HCT116 (cell line): ENCODE measurements at regions not wholly inside any gene's neighbourhood (a gene's known extent, or its start where the extent isn't known, plus 50 kb on each side); places are given as distances from the start of the nearest gene placed in this dataset.

Experiments
- ATAC-seq: fragments of 200-7000 bp; cut with Tn5 transposase; 2 replicates; pipeline ENCODE4 v1.9.1; 2020; ENCODE audit warnings: mild to moderate bottlenecking, moderate library complexity
- BruUV-seq: library from RNA; stranded (reverse); fragments of 400-500 nt; replicated peaks from 2 replicates; lab custom pipeline; 2021; lab: Mats Ljungman, UMichigan
- CTCF ChIA-PET: fragments of 300-600 bp; sonication (Branson Sonifier 250); formaldehyde crosslinking; loops from one replicate; lab custom pipeline; 2021; ENCODE audit warnings: antibody characterized with exemption; lab: Charles Lee
- POLR2A ChIA-PET: fragments of 300-600, 350-600 bp; sonication (Branson Sonifier 250); formaldehyde crosslinking; loops from one replicate; lab custom pipeline; 2021; ENCODE audit warnings: antibody characterized with exemption; lab: Charles Lee
- RAD21 ChIA-PET, 2 experiments: fragments of 300-600 bp; sonication (Branson Sonifier 250); formaldehyde crosslinking; loops; one replicate each; lab custom pipeline; 2023; ENCODE audit warnings: low total read pairs in 2 of 2; ENCODE audit not compliant: uncharacterized antibody in 2 of 2, unreplicated experiment in 2 of 2, low non-redundant PET in 1 of 2; lab: Charles Lee
- DNase-seq: peaks from one replicate; pipeline ENCODE4 v3.0.0-alpha.2; 2010; ENCODE audit warnings: low read depth, low spot score
- H2AFZ ChIP-seq: fragments of 200-600 bp; shearing (Covaris generic), sonication (generic); 2 replicates; pipeline ENCODE4 v1.6.1; 2017; ENCODE audit warnings: low read depth, mixed run types, mixed read lengths, antibody characterized with exemption, low read length; ENCODE audit not compliant: poor library complexity, severe bottlenecking
- H3K27ac ChIP-seq: 2 replicates; pipeline ENCODE4 v1.5.1; 2012; ENCODE audit warnings: low read depth, low read length
- H3K27me3 ChIP-seq: fragments of 200-600 bp; sonication (generic); 2 replicates; pipeline ENCODE4 v1.6.1; 2016; ENCODE audit warnings: mixed run types, low read length, mixed read lengths; ENCODE audit not compliant: insufficient read depth
- H3K36me3 ChIP-seq, 2 experiments: fragments of 200-500 bp in 1 of 2; fragments of 200-600 bp in 1 of 2; sonication (Bioruptor generic) in 1 of 2; sonication (generic) in 1 of 2; 2 replicates each; pipeline versions ENCODE4 v1.5.1 to v1.6.1; 2014 to 2016; ENCODE audit warnings: low read length in 2 of 2, inconsistent platforms in 1 of 2, mixed read lengths in 1 of 2, mixed run types in 1 of 2; ENCODE audit not compliant: insufficient read depth in 2 of 2, control insufficient read depth in 1 of 2
- H3K4me1 ChIP-seq, 2 experiments: fragments of 200-600 bp in 1 of 2; sonication (generic) in 1 of 2; 2 replicates each; pipeline versions ENCODE4 v1.5.1 to v1.6.1; 2012 to 2017; ENCODE audit warnings: low read length in 2 of 2, inconsistent platforms in 1 of 2, mild to moderate bottlenecking in 1 of 2, mixed read lengths in 1 of 2, mixed run types in 1 of 2, moderate library complexity in 1 of 2; ENCODE audit not compliant: insufficient read depth in 2 of 2, control insufficient read depth in 1 of 2
- H3K4me2 ChIP-seq: fragments of 200-600 bp; sonication (generic); 2 replicates; pipeline ENCODE4 v1.6.1; 2017; ENCODE audit warnings: mixed run types, low read length, mixed read lengths
- H3K4me3 ChIP-seq, 2 experiments: fragments of 200-600 bp in 1 of 2; sonication (generic) in 1 of 2; replicated peaks in 1 of 2; 2 replicates each; pipeline ENCODE4 v1.5.1; 2011 to 2016; ENCODE audit warnings: low read length in 2 of 2, control low read depth in 1 of 2, low read depth in 1 of 2, mild to moderate bottlenecking in 1 of 2, mixed read lengths in 1 of 2, mixed run types in 1 of 2
- H3K79me2 ChIP-seq: fragments of 200-600 bp; sonication (generic); 2 replicates; pipeline ENCODE4 v1.6.1; 2017; ENCODE audit warnings: mild to moderate bottlenecking, mixed run types, low read length, moderate library complexity, mixed read lengths; ENCODE audit not compliant: insufficient read depth
- H3K9ac ChIP-seq: fragments of 200-600 bp; sonication (generic); 2 replicates; pipeline ENCODE4 v1.6.1; 2016; ENCODE audit warnings: low read length, mixed read lengths
- H3K9me2 ChIP-seq: fragments of 200-600 bp; sonication (generic), shearing (Covaris generic); 2 replicates; pipeline ENCODE4 v1.6.1; 2017; ENCODE audit warnings: mixed run types, mild to moderate bottlenecking, moderate library complexity; ENCODE audit not compliant: insufficient read depth
- H3K9me3 ChIP-seq, 2 experiments: fragments of 200-500 bp in 1 of 2; fragments of 200-600 bp in 1 of 2; sonication (Bioruptor generic) in 1 of 2; sonication (generic) in 1 of 2; 2 replicates each; pipeline ENCODE4 v1.6.1; 2014 to 2017; ENCODE audit warnings: low read length in 2 of 2, mixed read lengths in 2 of 2, inconsistent platforms in 1 of 2, low read depth in 1 of 2, mild to moderate bottlenecking in 1 of 2, mixed run types in 1 of 2, moderate library complexity in 1 of 2; ENCODE audit not compliant: control insufficient read depth in 1 of 2, insufficient read depth in 1 of 2
- H4K20me1 ChIP-seq: fragments of 200-600 bp; sonication (generic), shearing (Covaris generic); 2 replicates; pipeline ENCODE4 v1.6.1; 2017; ENCODE audit warnings: mixed run types, mild to moderate bottlenecking, moderate library complexity; ENCODE audit not compliant: insufficient read depth
- CBX3 ChIP-seq: IDR thresholded peaks from 2 replicates; pipeline ENCODE4 v1.6.1; 2012; ENCODE audit warnings: low read depth
- CTCF ChIP-seq, 3 experiments: fragments of 200-600 bp in 1 of 3; sonication (generic) in 1 of 3; IDR thresholded peaks in 2 of 3; conservative IDR thresholded peaks in 1 of 3; 2 replicates each; pipeline ENCODE4 v1.5.1; 2012 to 2017; ENCODE audit warnings: low read depth in 2 of 3, low read length in 2 of 3, antibody characterized with exemption in 1 of 3, borderline replicate concordance in 1 of 3, control low read depth in 1 of 3, mild to moderate bottlenecking in 1 of 3, mixed read lengths in 1 of 3, mixed run types in 1 of 3, moderate library complexity in 1 of 3; ENCODE audit not compliant: insufficient read depth in 1 of 3
- EGR1 ChIP-seq: IDR thresholded peaks from 2 replicates; pipeline ENCODE4 v1.6.1; 2012; ENCODE audit warnings: low read depth
- ELF1 ChIP-seq: IDR thresholded peaks from 2 replicates; pipeline ENCODE4 v1.6.1; 2012; ENCODE audit warnings: low read depth, borderline replicate concordance
- EZH2 ChIP-seq: fragments of 200-600 bp; sonication (generic); IDR thresholded peaks from 2 replicates; pipeline ENCODE4 v1.6.1; 2017; ENCODE audit warnings: antibody characterized with exemption, mixed run types
- EZH2phosphoT487 ChIP-seq: fragments of 200-600 bp; IDR thresholded peaks from 2 replicates; pipeline ENCODE4 v1.6.1; 2018; ENCODE audit warnings: antibody characterized with exemption, borderline replicate concordance
- FOSL1 ChIP-seq: IDR thresholded peaks from 2 replicates; pipeline ENCODE4 v1.6.1; 2012; ENCODE audit warnings: low read depth
- MAX ChIP-seq: IDR thresholded peaks from 2 replicates; pipeline ENCODE4 v1.6.1; 2012
- POLR2A ChIP-seq: IDR thresholded peaks from 2 replicates; pipeline ENCODE4 v1.7.0; 2011; ENCODE audit warnings: borderline replicate concordance; ENCODE audit not compliant: insufficient read depth, insufficient read length; ENCODE audit errors: extremely low read depth
- REST ChIP-seq: IDR thresholded peaks from 2 replicates; pipeline ENCODE4 v1.6.1; 2012; ENCODE audit warnings: low read depth
- SP1 ChIP-seq: IDR thresholded peaks from 2 replicates; pipeline ENCODE4 v1.6.1; 2012; ENCODE audit warnings: low read depth
- SRF ChIP-seq: IDR thresholded peaks from 2 replicates; pipeline ENCODE4 v1.6.1; 2012; ENCODE audit warnings: low read depth
- YY1 ChIP-seq: IDR thresholded peaks from 2 replicates; pipeline ENCODE4 v1.6.1; 2011; ENCODE audit warnings: low read length, low read depth, moderate library complexity, mild to moderate bottlenecking; ENCODE audit not compliant: insufficient replicate concordance; ENCODE audit errors: extremely low read depth
- ZFX ChIP-seq: fragments of 450-650 bp; IDR thresholded peaks from 2 replicates; pipeline ENCODE4 v1.6.1; 2017
- ZNF274 ChIP-seq: fragments of 200-500 bp; sonication (Bioruptor generic); IDR thresholded peaks from 2 replicates; pipeline ENCODE4 v1.6.1; 2014; ENCODE audit warnings: mild to moderate bottlenecking, low read depth, low read length, inconsistent platforms
- intact Hi-C: fragments of 100-400 bp; cut with micrococcal nuclease; formaldehyde crosslinking; loops from 2 replicates; pipeline ENCODE4 v1.10.0; 2022
- TF ChIP-seq, protein P1 (sequence below): IDR thresholded peaks from 2 replicates; pipeline ENCODE4 v1.6.1; 2011; ENCODE audit warnings: mild to moderate bottlenecking, low read length, moderate library complexity; ENCODE audit not compliant: insufficient replicate concordance; ENCODE audit errors: extremely low read depth

- DNase-seq (no peak), ATAC-seq (no peak)
- no peaks in the 10 kb centered on the region for H3K27me3 ChIP-seq
- intact Hi-C loops: no loop called here
- H2AFZ ChIP-seq: no peak overlapping the region
- no peaks in the 10 kb centered on the region for H3K36me3 ChIP-seq
- BruUV-seq: no TSS peak
- ChIA-PET RAD21 (no interaction called here), POLR2A (no interaction called here), CTCF (no interaction called here)
- no peak overlapping the region for H3K27ac ChIP-seq
- H4K20me1 ChIP-seq: no peaks in the 10 kb centered on the region
- no peaks in the 10 kb centered on the region for H3K79me2 ChIP-seq
- no peak for TF ChIP-seq REST
- no peak for TF ChIP-seq ZNF274
- no peak for TF ChIP-seq EZH2phosphoT487
- TF ChIP-seq CTCF (IDR thresholded peaks at IDR 0.05 in 2 of 3, conservative IDR thresholded peaks at IDR 0.05 in 1 of 3; ENCODE audit: borderline replicate concordance in 1 of 3, insufficient read depth in 1 of 3, low read depth in 2 of 3, low read length in 2 of 3): no peak
- TF ChIP-seq ELF1: no peak
- TF ChIP-seq EZH2: no peak
- no peak for TF ChIP-seq SRF
- no peak for TF ChIP-seq ZFX
- TF ChIP-seq, protein P1, sequence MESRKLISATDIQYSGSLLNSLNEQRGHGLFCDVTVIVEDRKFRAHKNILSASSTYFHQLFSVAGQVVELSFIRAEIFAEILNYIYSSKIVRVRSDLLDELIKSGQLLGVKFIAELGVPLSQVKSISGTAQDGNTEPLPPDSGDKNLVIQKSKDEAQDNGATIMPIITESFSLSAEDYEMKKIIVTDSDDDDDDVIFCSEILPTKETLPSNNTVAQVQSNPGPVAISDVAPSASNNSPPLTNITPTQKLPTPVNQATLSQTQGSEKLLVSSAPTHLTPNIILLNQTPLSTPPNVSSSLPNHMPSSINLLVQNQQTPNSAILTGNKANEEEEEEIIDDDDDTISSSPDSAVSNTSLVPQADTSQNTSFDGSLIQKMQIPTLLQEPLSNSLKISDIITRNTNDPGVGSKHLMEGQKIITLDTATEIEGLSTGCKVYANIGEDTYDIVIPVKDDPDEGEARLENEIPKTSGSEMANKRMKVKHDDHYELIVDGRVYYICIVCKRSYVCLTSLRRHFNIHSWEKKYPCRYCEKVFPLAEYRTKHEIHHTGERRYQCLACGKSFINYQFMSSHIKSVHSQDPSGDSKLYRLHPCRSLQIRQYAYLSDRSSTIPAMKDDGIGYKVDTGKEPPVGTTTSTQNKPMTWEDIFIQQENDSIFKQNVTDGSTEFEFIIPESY: no peak
- no peak for TF ChIP-seq SP1
- no peak for TF ChIP-seq MAX
- no peak for TF ChIP-seq EGR1
- TF ChIP-seq YY1: no peak
- no peak for TF ChIP-seq POLR2A
- no peak for TF ChIP-seq FOSL1
- no peak for TF ChIP-seq CBX3
- H3K9ac ChIP-seq: no peak overlapping the region
- H3K4me1 ChIP-seq: no peaks in the 10 kb centered on the region
- no peaks in the 10 kb centered on the region for H3K9me2 ChIP-seq
- H3K4me2 ChIP-seq: no peak overlapping the region
- no peaks in the 10 kb centered on the region for H3K9me3 ChIP-seq
- H3K4me3 ChIP-seq: no peak overlapping the region
These were observed 738.6 kb upstream of the NR2F2 start for GRCh38 chr15:95591886-95592285.
